ENCODE measurements at regions not wholly inside any gene's neighbourhood (a gene's known extent, or its start where the extent isn't known, plus 50 kb on each side); places are given as distances from the start of the nearest gene placed in this dataset.

- H4K20me1 ChIP-seq (ENCODE audit: insufficient read depth): no peaks in the 10 kb centered on the region
- no peak overlapping the region for H2AFZ ChIP-seq (ENCODE audit: low read depth, low read length)
- H3F3A ChIP-seq (ENCODE audit: insufficient read depth, low read length, poor library complexity, severe bottlenecking): no peaks in the 10 kb centered on the region
- H3K9me2 ChIP-seq (ENCODE audit: insufficient read depth, low read length): no peaks in the 10 kb centered on the region
- H3K9me3 ChIP-seq (ENCODE audit: low read length): peaks cover 6% of the 10 kb centered on the region
- no peaks in the 10 kb centered on the region for H3K27me3 ChIP-seq (ENCODE audit: insufficient read depth, low read depth, low read length)
- peak overlapping the region; percentile 51 for H3K27ac ChIP-seq (ENCODE audit: low read length)
- no peak overlapping the region for H3K4me2 ChIP-seq (ENCODE audit: low read length)
- H3K4me3 ChIP-seq (ENCODE audit: low read length): no peak overlapping the region
- H3K36me3 ChIP-seq (ENCODE audit: insufficient read depth, low read length): no peaks in the 10 kb centered on the region
- no peak overlapping the region for H3K9ac ChIP-seq (ENCODE audit: low read length)
- no peak for TF ChIP-seq MXI1 (conservative IDR thresholded peaks at IDR 0.05; ENCODE audit: poor library complexity, severe bottlenecking)
- TF ChIP-seq EP300 (conservative IDR thresholded peaks at IDR 0.05; ENCODE audit: poor library complexity, severe bottlenecking): peak; percentile 70
- TF ChIP-seq CTCF (IDR thresholded peaks at IDR 0.05; ENCODE audit: poor library complexity, severe bottlenecking): no peak
- no peak for TF ChIP-seq REST (IDR thresholded peaks at IDR 0.05; ENCODE audit: borderline replicate concordance)
- peak; percentile 31 for TF ChIP-seq RAD21 (conservative IDR thresholded peaks at IDR 0.05)
- no peak for TF ChIP-seq POLR2AphosphoS5 (IDR thresholded peaks at IDR 0.05)
- no peak for TF ChIP-seq EZH2 (IDR thresholded peaks at IDR 0.05; ENCODE audit: borderline replicate concordance, insufficient read depth, low read length, poor library complexity, severe bottlenecking)
- TF ChIP-seq SMC3 (conservative IDR thresholded peaks at IDR 0.05; ENCODE audit: poor library complexity): no peak
- no peak for TF ChIP-seq TAF1 (IDR thresholded peaks at IDR 0.05; ENCODE audit: low read depth)
- H3K79me2 ChIP-seq (replicated peaks; ENCODE audit: insufficient read depth, low read length): no peaks in the 10 kb centered on the region
Observed at GRCh38 chr3:144670571-144670970, 698.9 kb downstream of the DIPK2A start.

GRCh38 chr3:144677103-144677502, 705.5 kb downstream of the DIPK2A start:
- no peak overlapping the region for H3K27ac ChIP-seq (ENCODE audit: low read length)
- no peak overlapping the region for H2AFZ ChIP-seq (ENCODE audit: low read depth, low read length)
- H3K4me2 ChIP-seq (ENCODE audit: low read length): no peak overlapping the region
- H3K9me3 ChIP-seq (ENCODE audit: low read length): no peaks in the 10 kb centered on the region
- H3K36me3 ChIP-seq (ENCODE audit: insufficient read depth, low read length): no peaks in the 10 kb centered on the region
- H3K27me3 ChIP-seq (ENCODE audit: insufficient read depth, low read depth, low read length): no peaks in the 10 kb centered on the region
- H3F3A ChIP-seq (ENCODE audit: insufficient read depth, low read length, poor library complexity, severe bottlenecking): no peaks in the 10 kb centered on the region
- H3K9ac ChIP-seq (ENCODE audit: low read length): no peak overlapping the region
- TF ChIP-seq POLR2AphosphoS5 (IDR thresholded peaks at IDR 0.05) (no peak), TAF1 (IDR thresholded peaks at IDR 0.05; ENCODE audit: low read depth) (no peak), SMC3 (conservative IDR thresholded peaks at IDR 0.05; ENCODE audit: poor library complexity) (no peak), RAD21 (conservative IDR thresholded peaks at IDR 0.05) (no peak), EZH2 (IDR thresholded peaks at IDR 0.05; ENCODE audit: borderline replicate concordance, insufficient read depth, low read length, poor library complexity, severe bottlenecking) (no peak), REST (IDR thresholded peaks at IDR 0.05; ENCODE audit: borderline replicate concordance) (no peak), MXI1 (conservative IDR thresholded peaks at IDR 0.05; ENCODE audit: poor library complexity, severe bottlenecking) (no peak), CTCF (IDR thresholded peaks at IDR 0.05; ENCODE audit: poor library complexity, severe bottlenecking) (no peak), EP300 (conservative IDR thresholded peaks at IDR 0.05; ENCODE audit: poor library complexity, severe bottlenecking) (no peak)
- H3K79me2 ChIP-seq (replicated peaks; ENCODE audit: insufficient read depth, low read length): no peaks in the 10 kb centered on the region
- H4K20me1 ChIP-seq (ENCODE audit: insufficient read depth): no peaks in the 10 kb centered on the region
- H3K4me3 ChIP-seq (ENCODE audit: low read length): no peak overlapping the region
- no peaks in the 10 kb centered on the region for H3K9me2 ChIP-seq (ENCODE audit: insufficient read depth, low read length)
